ENCODE measurements at regions not wholly inside any gene's neighbourhood (a gene's known extent, or its start where the extent isn't known, plus 50 kb on each side); places are given as distances from the start of the nearest gene placed in this dataset.

- TF ChIP-seq EZH2 (IDR thresholded peaks at IDR 0.05; ENCODE audit: insufficient read depth, poor library complexity, severe bottlenecking) = no peak
- TF ChIP-seq EZH2phosphoT487 (IDR thresholded peaks at IDR 0.05; ENCODE audit: insufficient read depth, low read depth) = no peak
Measured at GRCh38 chr1:43041591-43041990, 82.9 kb upstream of the SLC2A1 start.
